B cell (primary cell): ENCODE measurements at regions not wholly inside any gene's neighbourhood (a gene's known extent, or its start where the extent isn't known, plus 50 kb on each side); places are given as distances from the start of the nearest gene placed in this dataset.

Source experiments
- ATAC-seq: fragments of 200-7000 bp; cut with Tn5 transposase; one replicate; pipeline ENCODE4 v1.10.0; 2021; ENCODE audit warnings: low read depth, mild to moderate bottlenecking, moderate number of reproducible peaks, moderate library complexity
- CTCF ChIA-PET: fragments of 350-600 bp; sonication (Branson Sonifier 250); formaldehyde crosslinking; loops from one replicate; lab custom pipeline; 2021; ENCODE audit warnings: antibody characterized with exemption, inconsistent platforms; lab: Charles Lee
- POLR2A ChIA-PET: fragments of 350-600 bp; sonication (Branson Sonifier 250); formaldehyde crosslinking; loops from one replicate; lab custom pipeline; 2021; ENCODE audit warnings: antibody characterized with exemption; lab: Charles Lee
- DNase-seq: peaks from one replicate; pipeline ENCODE4 v3.0.0; 2013
- H2AFZ ChIP-seq: 2 replicates; pipeline ENCODE4 v1.6.1; 2012; ENCODE audit warnings: mild to moderate bottlenecking, low read depth, low read length; ENCODE audit not compliant: insufficient read depth, poor library complexity, severe bottlenecking
- H3K27ac ChIP-seq, 2 donors: 1 replicate in 1 of 2; 2 replicates in 1 of 2; pipeline ENCODE4 v1.5.1; 2012 to 2013; ENCODE audit warnings: low read length in 2 of 2, mild to moderate bottlenecking in 2 of 2, moderate library complexity in 1 of 2
- H3K27me3 ChIP-seq, 4 experiments: fragments of 200-600 bp in 1 of 4; sonication (generic) in 1 of 4; replicated peaks in 1 of 4; 1 replicate in 2 of 4; 2 replicates in 2 of 4; pipeline versions ENCODE4 v1.6.1 to v1.7.0; 2013 to 2016; ENCODE audit warnings: low read length in 3 of 4, mild to moderate bottlenecking in 2 of 4, mixed read lengths in 1 of 4, moderate library complexity in 1 of 4; ENCODE audit not compliant: insufficient read depth in 4 of 4, control insufficient read depth in 3 of 4; ENCODE audit errors: control extremely low read depth in 1 of 4
- H3K36me3 ChIP-seq, 2 experiments: replicated peaks in 1 of 2; 1 replicate in 1 of 2; 2 replicates in 1 of 2; pipeline versions ENCODE4 v1.6.1 to v1.7.1; 2013; ENCODE audit warnings: low read length in 1 of 2; ENCODE audit not compliant: insufficient read depth in 2 of 2, control insufficient read depth in 1 of 2; ENCODE audit errors: control extremely low read depth in 1 of 2, extremely low read depth in 1 of 2
- H3K4me1 ChIP-seq, 2 donors: fragments of 200-600 bp in 1 of 2; sonication (generic) in 1 of 2; 1 replicate in 1 of 2; 2 replicates in 1 of 2; pipeline versions ENCODE4 v1.5.1 to v1.6.1; 2013 to 2017; ENCODE audit warnings: low read length in 2 of 2; ENCODE audit not compliant: control insufficient read depth in 2 of 2, insufficient read depth in 2 of 2
- H3K4me2 ChIP-seq: replicated peaks from 2 replicates; pipeline ENCODE3; 2012; ENCODE audit warnings: mild to moderate bottlenecking, low read depth, low read length; ENCODE audit not compliant: poor library complexity, severe bottlenecking
- H3K4me3 ChIP-seq, 5 experiments: fragments of 200-600 bp in 1 of 5; sonication (generic) in 1 of 5; 1 replicate in 3 of 5; 2 replicates in 2 of 5; pipeline versions ENCODE4 v1.5.1 to v1.7.0; 2011 to 2016; ENCODE audit warnings: low read length in 4 of 5, mild to moderate bottlenecking in 4 of 5, low read depth in 2 of 5, control low read depth in 1 of 5, moderate library complexity in 1 of 5; ENCODE audit not compliant: insufficient read depth in 1 of 5; ENCODE audit errors: control extremely low read depth in 1 of 5, extremely low read depth in 1 of 5
- H3K79me2 ChIP-seq: fragments of 200-600 bp; sonication (generic); one replicate; pipeline ENCODE4 v1.6.0; 2016; ENCODE audit warnings: low read length; ENCODE audit not compliant: control insufficient read depth, insufficient read depth
- H3K9ac ChIP-seq: fragments of 200-600 bp; sonication (generic); 2 replicates; pipeline ENCODE4 v1.6.1; 2017; ENCODE audit warnings: mild to moderate bottlenecking, low read length, moderate library complexity
- H3K9me3 ChIP-seq, 3 donors: one replicate each; pipeline versions ENCODE4 v1.6.1 to v1.7.1; 2013; ENCODE audit warnings: low read length in 2 of 3; ENCODE audit not compliant: control insufficient read depth in 2 of 3, insufficient read depth in 1 of 3; ENCODE audit errors: control extremely low read depth in 1 of 3
- H4K20me1 ChIP-seq: 2 replicates; pipeline ENCODE4 v1.6.0; 2012; ENCODE audit warnings: mild to moderate bottlenecking, low read length; ENCODE audit not compliant: insufficient read depth, control insufficient read depth, poor library complexity, severe bottlenecking
- H3K27ac Mint-ChIP-seq: one replicate; pipeline ENCODE4 v1.8.0; 2021; ENCODE audit warnings: mixed read lengths
- H3K27me3 Mint-ChIP-seq: one replicate; pipeline ENCODE4 v1.8.0; 2021; ENCODE audit warnings: mixed read lengths
- H3K4me1 Mint-ChIP-seq: one replicate; pipeline ENCODE4 v1.8.0; 2021; ENCODE audit warnings: mixed read lengths
- H3K4me3 Mint-ChIP-seq: one replicate; pipeline ENCODE4 v1.8.0; 2021; ENCODE audit warnings: mixed read lengths
- H3K9me3 Mint-ChIP-seq: one replicate; pipeline ENCODE4 v1.8.0; 2022; ENCODE audit warnings: mixed read lengths; ENCODE audit not compliant: insufficient read depth
- EZH2 ChIP-seq: IDR thresholded peaks from 2 replicates; pipeline ENCODE4 v1.6.1; 2012; ENCODE audit warnings: borderline replicate concordance, low read depth, mild to moderate bottlenecking, moderate library complexity, low read length; ENCODE audit not compliant: insufficient read depth, poor library complexity, severe bottlenecking
- WGBS: methylation state at CpG from one replicate; pipeline ENCODE4 v1.1.5; 2013; ENCODE audit warnings: missing lambda C conversion rate; ENCODE audit not compliant: insufficient coverage; 5-methylcytosine and 5-hydroxymethylcytosine counted together
- intact Hi-C: fragments of 100-400 bp; cut with micrococcal nuclease; formaldehyde crosslinking; loops from one replicate; pipeline ENCODE4 v1.10.0; 2022
- TF ChIP-seq, protein P1 (sequence below): fragments of 200-600 bp; IDR thresholded peaks from one replicate; pipeline ENCODE4 v1.8.0; 2022; ENCODE audit warnings: antibody characterized with exemption, mild to moderate bottlenecking

DNA sequence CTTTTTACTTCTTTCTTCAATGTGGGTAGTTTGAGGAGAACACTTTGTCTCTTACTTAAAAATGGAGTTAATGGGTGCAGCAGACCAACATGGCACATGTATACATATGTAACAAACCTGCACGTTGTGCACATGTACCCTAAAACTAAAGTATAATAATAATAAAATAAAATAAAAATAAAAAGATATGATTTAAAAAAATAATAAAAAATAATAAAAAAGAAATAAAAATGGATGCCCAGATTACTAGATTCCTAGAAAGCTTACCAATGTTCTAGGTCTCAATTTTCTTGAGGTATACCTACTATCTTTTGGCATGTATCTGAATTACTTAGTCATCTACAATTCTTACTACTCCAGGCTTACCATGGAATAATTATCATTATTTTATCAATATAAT is 2001.6 kb upstream of the CDH9 start:
- DNase-seq (no peak), ATAC-seq (no peak)
- H3K9ac ChIP-seq, result no peak overlapping the region
- POLR2A ChIA-PET, result no interaction called here
- H3K27me3 ChIP-seq, result no peaks in the 10 kb centered on the region
- WGBS, result no CpG with 5 or more reads among the region's 1 CpG
- no peak overlapping the region for H3K27ac ChIP-seq
- no peak overlapping the region for H3K4me3 ChIP-seq
- no peak overlapping the region for H3K4me2 ChIP-seq
- H3K9me3 ChIP-seq, result no peaks in the 10 kb centered on the region
- no peak for TF ChIP-seq EZH2
- TF ChIP-seq, protein P1, sequence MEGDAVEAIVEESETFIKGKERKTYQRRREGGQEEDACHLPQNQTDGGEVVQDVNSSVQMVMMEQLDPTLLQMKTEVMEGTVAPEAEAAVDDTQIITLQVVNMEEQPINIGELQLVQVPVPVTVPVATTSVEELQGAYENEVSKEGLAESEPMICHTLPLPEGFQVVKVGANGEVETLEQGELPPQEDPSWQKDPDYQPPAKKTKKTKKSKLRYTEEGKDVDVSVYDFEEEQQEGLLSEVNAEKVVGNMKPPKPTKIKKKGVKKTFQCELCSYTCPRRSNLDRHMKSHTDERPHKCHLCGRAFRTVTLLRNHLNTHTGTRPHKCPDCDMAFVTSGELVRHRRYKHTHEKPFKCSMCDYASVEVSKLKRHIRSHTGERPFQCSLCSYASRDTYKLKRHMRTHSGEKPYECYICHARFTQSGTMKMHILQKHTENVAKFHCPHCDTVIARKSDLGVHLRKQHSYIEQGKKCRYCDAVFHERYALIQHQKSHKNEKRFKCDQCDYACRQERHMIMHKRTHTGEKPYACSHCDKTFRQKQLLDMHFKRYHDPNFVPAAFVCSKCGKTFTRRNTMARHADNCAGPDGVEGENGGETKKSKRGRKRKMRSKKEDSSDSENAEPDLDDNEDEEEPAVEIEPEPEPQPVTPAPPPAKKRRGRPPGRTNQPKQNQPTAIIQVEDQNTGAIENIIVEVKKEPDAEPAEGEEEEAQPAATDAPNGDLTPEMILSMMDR, result no peak
- no peaks in the 10 kb centered on the region for H4K20me1 ChIP-seq
- intact Hi-C loops, result no loop called here
- no peaks in the 10 kb centered on the region for H3K9me3 Mint-ChIP-seq
- H3K27me3 Mint-ChIP-seq, result no peaks in the 10 kb centered on the region
- no peak overlapping the region for H2AFZ ChIP-seq
- H3K4me1 Mint-ChIP-seq, result no peaks in the 10 kb centered on the region
- H3K4me3 Mint-ChIP-seq, result no peak overlapping the region
- no peak overlapping the region for H3K27ac Mint-ChIP-seq
- no peaks in the 10 kb centered on the region for H3K36me3 ChIP-seq
- H3K4me1 ChIP-seq, result no peaks in the 10 kb centered on the region
- CTCF ChIA-PET, result no interaction called here
- no peaks in the 10 kb centered on the region for H3K79me2 ChIP-seq

DNA sequence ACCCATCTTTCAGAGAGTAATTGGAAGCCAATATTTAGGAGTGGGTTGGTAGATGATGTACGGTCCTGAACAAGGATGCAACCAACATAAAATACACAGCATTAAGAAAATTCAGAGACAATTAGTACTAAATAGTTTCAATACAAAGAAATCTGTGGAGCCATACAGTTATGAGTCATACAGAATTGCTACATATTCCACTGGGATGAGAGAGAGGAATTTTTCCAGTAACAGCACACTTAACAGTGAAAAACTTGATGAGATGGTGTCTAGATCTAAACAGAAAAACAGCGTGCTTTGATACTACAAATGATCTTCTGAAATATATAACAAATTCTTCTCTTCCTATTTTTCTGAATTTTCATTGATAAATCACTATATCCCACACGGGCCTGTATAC is 1999.3 kb upstream of the CDH9 start:
- CTCF ChIA-PET, result no interaction called here
- Histone ChIP-seq H3K9ac (no peak overlapping the region), H2AFZ (no peak overlapping the region), H3K4me2 (no peak overlapping the region), H3K79me2 (no peaks in the 10 kb centered on the region), H3K27ac (no peak overlapping the region), H3K4me1 (no peaks in the 10 kb centered on the region), H3K27me3 (no peaks in the 10 kb centered on the region), H3K9me3 (no peaks in the 10 kb centered on the region), H4K20me1 (no peaks in the 10 kb centered on the region), H3K36me3 (no peaks in the 10 kb centered on the region), H3K4me3 (no peak overlapping the region)
- intact Hi-C loops, result no loop called here
- ATAC-seq (no peak), DNase-seq (no peak)
- WGBS, result no CpG with 5 or more reads among the region's 3 CpGs
- no peak overlapping the region for H3K27ac Mint-ChIP-seq
- TF ChIP-seq, protein P1, result no peak
- no peak for TF ChIP-seq EZH2
- peaks cover 2% of the 10 kb centered on the region for H3K9me3 Mint-ChIP-seq
- no peaks in the 10 kb centered on the region for H3K4me1 Mint-ChIP-seq
- H3K4me3 Mint-ChIP-seq, result no peak overlapping the region
- POLR2A ChIA-PET, result no interaction called here
- no peaks in the 10 kb centered on the region for H3K27me3 Mint-ChIP-seq
